ENCODE measurements at regions not wholly inside any gene's neighbourhood (a gene's known extent, or its start where the extent isn't known, plus 50 kb on each side); places are given as distances from the start of the nearest gene placed in this dataset.

GRCh38 chr16:51326131-51326856, 175.2 kb upstream of the SALL1 start:
- TF ChIP-seq, protein P1, sequence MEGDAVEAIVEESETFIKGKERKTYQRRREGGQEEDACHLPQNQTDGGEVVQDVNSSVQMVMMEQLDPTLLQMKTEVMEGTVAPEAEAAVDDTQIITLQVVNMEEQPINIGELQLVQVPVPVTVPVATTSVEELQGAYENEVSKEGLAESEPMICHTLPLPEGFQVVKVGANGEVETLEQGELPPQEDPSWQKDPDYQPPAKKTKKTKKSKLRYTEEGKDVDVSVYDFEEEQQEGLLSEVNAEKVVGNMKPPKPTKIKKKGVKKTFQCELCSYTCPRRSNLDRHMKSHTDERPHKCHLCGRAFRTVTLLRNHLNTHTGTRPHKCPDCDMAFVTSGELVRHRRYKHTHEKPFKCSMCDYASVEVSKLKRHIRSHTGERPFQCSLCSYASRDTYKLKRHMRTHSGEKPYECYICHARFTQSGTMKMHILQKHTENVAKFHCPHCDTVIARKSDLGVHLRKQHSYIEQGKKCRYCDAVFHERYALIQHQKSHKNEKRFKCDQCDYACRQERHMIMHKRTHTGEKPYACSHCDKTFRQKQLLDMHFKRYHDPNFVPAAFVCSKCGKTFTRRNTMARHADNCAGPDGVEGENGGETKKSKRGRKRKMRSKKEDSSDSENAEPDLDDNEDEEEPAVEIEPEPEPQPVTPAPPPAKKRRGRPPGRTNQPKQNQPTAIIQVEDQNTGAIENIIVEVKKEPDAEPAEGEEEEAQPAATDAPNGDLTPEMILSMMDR (IDR thresholded peaks at IDR 0.05): no peak
- peak; percentile 68 for ATAC-seq (ENCODE audit: low FRiP score)
- DNase-seq (ENCODE audit: low spot score): no peak

- TF ChIP-seq, protein P1 (IDR thresholded peaks at IDR 0.05): no peak
- ATAC-seq (ENCODE audit: low FRiP score): no peak
These were observed 170.2 kb upstream of the SALL1 start for GRCh38 chr16:51321251-51321650.

GRCh38 chr16:51317575-51317974, 166.5 kb upstream of the SALL1 start:
- TF ChIP-seq, protein P1 (IDR thresholded peaks at IDR 0.05): no peak
- no peak for ATAC-seq (ENCODE audit: low FRiP score)

More at GRCh38 chr16:51321251-51321650, 170.2 kb upstream of the SALL1 start:
- no peak for DNase-seq (ENCODE audit: low spot score)

DNA sequence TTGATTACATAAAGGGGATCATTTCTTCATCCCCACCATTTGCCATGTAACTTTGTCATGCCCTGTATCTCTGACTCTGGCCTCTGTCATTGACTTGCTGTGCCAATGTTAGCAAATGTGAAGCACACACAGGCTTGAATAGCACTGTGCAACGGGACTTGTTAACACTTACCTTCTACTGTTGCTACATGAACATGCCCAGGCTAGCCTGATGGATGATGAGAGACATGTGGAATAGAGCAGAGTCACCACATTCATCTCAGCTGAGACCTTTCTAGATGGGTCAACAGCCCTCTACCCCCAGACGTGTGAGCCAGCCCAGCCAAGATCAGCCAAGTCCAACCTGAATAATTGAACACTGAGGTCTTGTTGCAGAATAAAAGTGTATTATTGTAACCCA, 162.1 kb upstream of the SALL1 start:
- DNase-seq (ENCODE audit: low spot score) (no peak), ATAC-seq (ENCODE audit: low FRiP score) (no peak)
- TF ChIP-seq, protein P1 (IDR thresholded peaks at IDR 0.05): no peak

More at GRCh38 chr16:51317575-51317974, 166.5 kb upstream of the SALL1 start:
- no peak for DNase-seq (ENCODE audit: low spot score)

DNA sequence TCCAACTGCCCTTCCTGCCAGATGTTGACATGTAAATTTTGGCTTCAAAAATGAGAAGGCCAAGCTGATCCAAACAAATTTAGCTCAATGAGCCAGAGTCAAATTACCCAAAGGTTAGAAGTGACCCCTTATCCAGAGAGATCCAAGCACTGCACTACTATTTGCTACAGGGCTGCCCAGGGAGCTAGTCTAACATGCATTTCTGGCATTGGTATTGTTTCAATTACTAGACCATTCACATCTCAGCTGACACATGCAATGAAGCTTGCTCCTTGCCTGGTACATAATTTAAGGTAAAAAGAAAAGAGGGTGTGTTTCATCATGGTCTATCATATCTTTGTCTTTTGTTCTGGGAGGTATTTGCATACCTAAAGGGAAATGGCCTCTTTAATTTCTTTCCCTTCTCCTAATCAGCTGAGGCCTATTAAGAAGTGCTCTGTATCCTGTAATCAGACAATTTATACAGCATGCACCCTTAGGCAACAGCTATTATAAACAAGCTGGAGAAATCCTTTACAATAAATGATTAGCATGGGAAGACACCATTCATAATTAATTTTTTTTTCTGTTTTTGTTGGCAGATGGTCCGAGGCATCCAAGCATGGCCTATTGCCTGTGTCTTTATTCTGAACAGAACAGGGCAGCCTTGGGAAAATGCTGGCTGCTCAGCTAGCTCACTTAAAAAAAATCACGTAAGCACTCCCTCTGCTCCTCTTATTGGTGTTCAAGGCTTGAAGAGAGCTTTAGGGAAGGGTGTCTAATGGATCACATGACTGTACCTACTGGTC, 161.5 kb upstream of the SALL1 start:
- TF ChIP-seq, protein P1 (IDR thresholded peaks at IDR 0.05): no peak
- DNase-seq (ENCODE audit: low spot score) (no peak), ATAC-seq (ENCODE audit: low FRiP score) (no peak)

GRCh38 chr16:51310159-51310558, 159.1 kb upstream of the SALL1 start:
- TF ChIP-seq, protein P1 (IDR thresholded peaks at IDR 0.05): no peak
- ATAC-seq (ENCODE audit: low FRiP score) (no peak), DNase-seq (ENCODE audit: low spot score) (no peak)

Measured in omental fat pad (tissue), 3 donors.